ENCODE measurements at regions not wholly inside any gene's neighbourhood (a gene's known extent, or its start where the extent isn't known, plus 50 kb on each side); places are given as distances from the start of the nearest gene placed in this dataset.

DNA sequence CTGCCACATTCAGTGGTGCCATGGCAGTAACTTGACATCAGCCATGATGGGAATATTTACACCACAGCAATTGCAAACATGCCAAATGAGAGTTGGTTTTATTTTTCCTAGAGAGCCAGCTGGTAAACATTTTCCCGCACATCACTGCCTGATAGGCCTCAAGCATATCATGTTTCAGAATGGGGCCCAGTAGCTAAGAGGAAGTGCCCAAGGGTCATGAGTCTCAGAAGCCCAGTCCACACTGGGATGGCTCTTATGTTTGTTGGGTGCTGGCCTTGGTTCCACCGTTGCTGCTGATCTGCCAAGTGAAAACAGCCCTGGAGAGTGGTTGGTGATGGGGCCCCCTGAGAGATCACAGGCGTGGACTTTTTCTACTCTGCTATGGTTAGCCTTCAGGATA is 64.3 kb upstream of the NAV2 start:
- H3F3A ChIP-seq (replicated peaks; ENCODE audit: low read depth), result no peaks in the 10 kb centered on the region
- ATAC-seq, result no peak
- DNase-seq (ENCODE audit: low spot score), result no peak
- H3K4me1 ChIP-seq (ENCODE audit: insufficient read depth), result no peaks in the 10 kb centered on the region
- Mint-ChIP-seq H3K4me1 (no peaks in the 10 kb centered on the region; the same call in 2 of the 3 replicates), H3K4me3 (no peak overlapping the region), H3K27me3 (ENCODE audit: insufficient read depth, low read depth, poor library complexity) (no peaks in the 10 kb centered on the region), H3K9me3 (no peaks in the 10 kb centered on the region), H3K36me3 (ENCODE audit: low read depth) (no peaks in the 10 kb centered on the region), H3K27ac (no peak overlapping the region)
- TF ChIP-seq, protein P1, sequence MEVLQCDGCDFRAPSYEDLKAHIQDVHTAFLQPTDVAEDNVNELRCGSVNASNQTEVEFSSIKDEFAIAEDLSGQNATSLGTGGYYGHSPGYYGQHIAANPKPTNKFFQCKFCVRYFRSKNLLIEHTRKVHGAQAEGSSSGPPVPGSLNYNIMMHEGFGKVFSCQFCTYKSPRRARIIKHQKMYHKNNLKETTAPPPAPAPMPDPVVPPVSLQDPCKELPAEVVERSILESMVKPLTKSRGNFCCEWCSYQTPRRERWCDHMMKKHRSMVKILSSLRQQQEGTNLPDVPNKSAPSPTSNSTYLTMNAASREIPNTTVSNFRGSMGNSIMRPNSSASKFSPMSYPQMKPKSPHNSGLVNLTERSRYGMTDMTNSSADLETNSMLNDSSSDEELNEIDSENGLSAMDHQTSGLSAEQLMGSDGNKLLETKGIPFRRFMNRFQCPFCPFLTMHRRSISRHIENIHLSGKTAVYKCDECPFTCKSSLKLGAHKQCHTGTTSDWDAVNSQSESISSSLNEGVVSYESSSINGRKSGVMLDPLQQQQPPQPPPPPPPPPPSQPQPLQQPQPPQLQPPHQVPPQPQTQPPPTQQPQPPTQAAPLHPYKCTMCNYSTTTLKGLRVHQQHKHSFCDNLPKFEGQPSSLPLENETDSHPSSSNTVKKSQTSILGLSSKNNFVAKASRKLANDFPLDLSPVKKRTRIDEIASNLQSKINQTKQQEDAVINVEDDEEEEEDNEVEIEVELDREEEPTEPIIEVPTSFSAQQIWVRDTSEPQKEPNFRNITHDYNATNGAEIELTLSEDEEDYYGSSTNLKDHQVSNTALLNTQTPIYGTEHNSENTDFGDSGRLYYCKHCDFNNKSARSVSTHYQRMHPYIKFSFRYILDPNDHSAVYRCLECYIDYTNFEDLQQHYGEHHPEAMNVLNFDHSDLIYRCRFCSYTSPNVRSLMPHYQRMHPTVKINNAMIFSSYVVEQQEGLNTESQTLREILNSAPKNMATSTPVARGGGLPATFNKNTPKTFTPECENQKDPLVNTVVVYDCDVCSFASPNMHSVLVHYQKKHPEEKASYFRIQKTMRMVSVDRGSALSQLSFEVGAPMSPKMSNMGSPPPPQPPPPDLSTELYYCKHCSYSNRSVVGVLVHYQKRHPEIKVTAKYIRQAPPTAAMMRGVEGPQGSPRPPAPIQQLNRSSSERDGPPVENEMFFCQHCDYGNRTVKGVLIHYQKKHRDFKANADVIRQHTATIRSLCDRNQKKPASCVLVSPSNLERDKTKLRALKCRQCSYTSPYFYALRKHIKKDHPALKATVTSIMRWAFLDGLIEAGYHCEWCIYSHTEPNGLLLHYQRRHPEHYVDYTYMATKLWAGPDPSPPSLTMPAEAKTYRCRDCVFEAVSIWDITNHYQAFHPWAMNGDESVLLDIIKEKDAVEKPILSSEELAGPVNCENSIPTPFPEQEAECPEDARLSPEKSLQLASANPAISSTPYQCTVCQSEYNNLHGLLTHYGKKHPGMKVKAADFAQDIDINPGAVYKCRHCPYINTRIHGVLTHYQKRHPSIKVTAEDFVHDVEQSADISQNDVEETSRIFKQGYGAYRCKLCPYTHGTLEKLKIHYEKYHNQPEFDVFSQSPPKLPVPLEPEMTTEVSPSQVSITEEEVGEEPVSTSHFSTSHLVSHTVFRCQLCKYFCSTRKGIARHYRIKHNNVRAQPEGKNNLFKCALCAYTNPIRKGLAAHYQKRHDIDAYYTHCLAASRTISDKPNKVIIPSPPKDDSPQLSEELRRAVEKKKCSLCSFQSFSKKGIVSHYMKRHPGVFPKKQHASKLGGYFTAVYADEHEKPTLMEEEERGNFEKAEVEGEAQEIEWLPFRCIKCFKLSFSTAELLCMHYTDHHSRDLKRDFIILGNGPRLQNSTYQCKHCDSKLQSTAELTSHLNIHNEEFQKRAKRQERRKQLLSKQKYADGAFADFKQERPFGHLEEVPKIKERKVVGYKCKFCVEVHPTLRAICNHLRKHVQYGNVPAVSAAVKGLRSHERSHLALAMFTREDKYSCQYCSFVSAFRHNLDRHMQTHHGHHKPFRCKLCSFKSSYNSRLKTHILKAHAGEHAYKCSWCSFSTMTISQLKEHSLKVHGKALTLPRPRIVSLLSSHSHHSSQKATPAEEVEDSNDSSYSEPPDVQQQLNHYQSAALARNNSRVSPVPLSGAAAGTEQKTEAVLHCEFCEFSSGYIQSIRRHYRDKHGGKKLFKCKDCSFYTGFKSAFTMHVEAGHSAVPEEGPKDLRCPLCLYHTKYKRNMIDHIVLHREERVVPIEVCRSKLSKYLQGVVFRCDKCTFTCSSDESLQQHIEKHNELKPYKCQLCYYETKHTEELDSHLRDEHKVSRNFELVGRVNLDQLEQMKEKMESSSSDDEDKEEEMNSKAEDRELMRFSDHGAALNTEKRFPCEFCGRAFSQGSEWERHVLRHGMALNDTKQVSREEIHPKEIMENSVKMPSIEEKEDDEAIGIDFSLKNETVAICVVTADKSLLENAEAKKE (CRISPR knock-in tag; IDR thresholded peaks at IDR 0.05), result no peak
- TF ChIP-seq JUNB (IDR thresholded peaks at IDR 0.05; ENCODE audit: unreplicated experiment) (no peak), CTCF (conservative IDR thresholded peaks at IDR 0.05; ENCODE audit: low read depth in 2 of 2) (no peak), ETS1 (IDR thresholded peaks at IDR 0.05) (no peak), EZH2phosphoT487 (IDR thresholded peaks at IDR 0.05; ENCODE audit: unreplicated experiment) (no peak), NANOG (IDR thresholded peaks at IDR 0.05; ENCODE audit: borderline replicate concordance) (no peak), STAT1 (IDR thresholded peaks at IDR 0.05; ENCODE audit: unreplicated experiment) (no peak), ZNF114 (CRISPR knock-in tag; IDR thresholded peaks at IDR 0.05) (no peak), POLR2AphosphoS5 (IDR thresholded peaks at IDR 0.05; ENCODE audit: low read depth) (no peak), CREB1 (CRISPR knock-in tag; IDR thresholded peaks at IDR 0.05; ENCODE audit: low read depth) (no peak), EZH2 (IDR thresholded peaks at IDR 0.05; ENCODE audit: low read depth, unreplicated experiment) (no peak), ZNF331 (CRISPR knock-in tag; IDR thresholded peaks at IDR 0.05; ENCODE audit: low read depth) (no peak)
- TF ChIP-seq, protein P2, sequence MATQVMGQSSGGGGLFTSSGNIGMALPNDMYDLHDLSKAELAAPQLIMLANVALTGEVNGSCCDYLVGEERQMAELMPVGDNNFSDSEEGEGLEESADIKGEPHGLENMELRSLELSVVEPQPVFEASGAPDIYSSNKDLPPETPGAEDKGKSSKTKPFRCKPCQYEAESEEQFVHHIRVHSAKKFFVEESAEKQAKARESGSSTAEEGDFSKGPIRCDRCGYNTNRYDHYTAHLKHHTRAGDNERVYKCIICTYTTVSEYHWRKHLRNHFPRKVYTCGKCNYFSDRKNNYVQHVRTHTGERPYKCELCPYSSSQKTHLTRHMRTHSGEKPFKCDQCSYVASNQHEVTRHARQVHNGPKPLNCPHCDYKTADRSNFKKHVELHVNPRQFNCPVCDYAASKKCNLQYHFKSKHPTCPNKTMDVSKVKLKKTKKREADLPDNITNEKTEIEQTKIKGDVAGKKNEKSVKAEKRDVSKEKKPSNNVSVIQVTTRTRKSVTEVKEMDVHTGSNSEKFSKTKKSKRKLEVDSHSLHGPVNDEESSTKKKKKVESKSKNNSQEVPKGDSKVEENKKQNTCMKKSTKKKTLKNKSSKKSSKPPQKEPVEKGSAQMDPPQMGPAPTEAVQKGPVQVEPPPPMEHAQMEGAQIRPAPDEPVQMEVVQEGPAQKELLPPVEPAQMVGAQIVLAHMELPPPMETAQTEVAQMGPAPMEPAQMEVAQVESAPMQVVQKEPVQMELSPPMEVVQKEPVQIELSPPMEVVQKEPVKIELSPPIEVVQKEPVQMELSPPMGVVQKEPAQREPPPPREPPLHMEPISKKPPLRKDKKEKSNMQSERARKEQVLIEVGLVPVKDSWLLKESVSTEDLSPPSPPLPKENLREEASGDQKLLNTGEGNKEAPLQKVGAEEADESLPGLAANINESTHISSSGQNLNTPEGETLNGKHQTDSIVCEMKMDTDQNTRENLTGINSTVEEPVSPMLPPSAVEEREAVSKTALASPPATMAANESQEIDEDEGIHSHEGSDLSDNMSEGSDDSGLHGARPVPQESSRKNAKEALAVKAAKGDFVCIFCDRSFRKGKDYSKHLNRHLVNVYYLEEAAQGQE (IDR thresholded peaks at IDR 0.05; ENCODE audit: unreplicated experiment), result no peak
- H2AFZ ChIP-seq, result 0 out of 2 replicates have a peak overlapping the region, but pooled peaks have one; percentile 6
- no peaks in the 10 kb centered on the region for H3K9me2 ChIP-seq (ENCODE audit: insufficient read depth)
- H3K36me3 ChIP-seq (ENCODE audit: insufficient read depth), result no peaks in the 10 kb centered on the region
- no peaks in the 10 kb centered on the region for H4K20me1 ChIP-seq (replicated peaks; ENCODE audit: insufficient read depth)
- no peak overlapping the region for H3K4me3 ChIP-seq
- no peak overlapping the region for H3K27ac ChIP-seq (ENCODE audit: low read depth)
- H3K4me2 ChIP-seq, result no peak overlapping the region
- no peaks in the 10 kb centered on the region for H3K79me2 ChIP-seq (replicated peaks; ENCODE audit: insufficient read depth)
- H3K27me3 ChIP-seq (ENCODE audit: insufficient read depth), result no peaks in the 10 kb centered on the region
